ENCODE measurements at regions not wholly inside any gene's neighbourhood (a gene's known extent, or its start where the extent isn't known, plus 50 kb on each side); places are given as distances from the start of the nearest gene placed in this dataset.

DNA sequence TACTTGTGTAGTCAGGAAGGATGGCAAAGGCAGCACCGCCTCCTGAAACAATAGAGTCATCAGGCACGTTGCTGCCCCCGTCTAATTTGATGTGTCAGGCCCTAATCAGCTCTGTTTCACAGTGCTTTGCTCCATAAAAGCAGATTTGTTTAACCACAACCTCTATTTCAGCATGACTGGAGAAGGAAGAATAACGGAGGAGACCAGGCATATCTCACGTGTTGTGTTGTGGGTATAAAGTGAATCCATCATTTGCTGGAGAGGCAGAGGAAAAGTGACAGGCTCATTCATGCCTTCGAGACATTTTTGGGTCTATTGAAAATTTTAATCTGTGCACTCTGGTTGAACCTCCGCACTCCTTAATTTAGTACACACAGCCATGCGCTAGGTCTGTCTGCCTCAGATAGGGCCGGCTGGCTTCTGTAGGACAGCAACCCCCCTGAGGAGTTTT lies 940.4 kb upstream of the SLC10A2 start:
- H3K27me3 ChIP-seq (ENCODE audit: control insufficient read depth, insufficient read depth, low read length): no peaks in the 10 kb centered on the region
- DNase-seq (ENCODE audit: low read depth): no peak
- POLR2A ChIA-PET: no interaction called here
- TF ChIP-seq, protein P1, sequence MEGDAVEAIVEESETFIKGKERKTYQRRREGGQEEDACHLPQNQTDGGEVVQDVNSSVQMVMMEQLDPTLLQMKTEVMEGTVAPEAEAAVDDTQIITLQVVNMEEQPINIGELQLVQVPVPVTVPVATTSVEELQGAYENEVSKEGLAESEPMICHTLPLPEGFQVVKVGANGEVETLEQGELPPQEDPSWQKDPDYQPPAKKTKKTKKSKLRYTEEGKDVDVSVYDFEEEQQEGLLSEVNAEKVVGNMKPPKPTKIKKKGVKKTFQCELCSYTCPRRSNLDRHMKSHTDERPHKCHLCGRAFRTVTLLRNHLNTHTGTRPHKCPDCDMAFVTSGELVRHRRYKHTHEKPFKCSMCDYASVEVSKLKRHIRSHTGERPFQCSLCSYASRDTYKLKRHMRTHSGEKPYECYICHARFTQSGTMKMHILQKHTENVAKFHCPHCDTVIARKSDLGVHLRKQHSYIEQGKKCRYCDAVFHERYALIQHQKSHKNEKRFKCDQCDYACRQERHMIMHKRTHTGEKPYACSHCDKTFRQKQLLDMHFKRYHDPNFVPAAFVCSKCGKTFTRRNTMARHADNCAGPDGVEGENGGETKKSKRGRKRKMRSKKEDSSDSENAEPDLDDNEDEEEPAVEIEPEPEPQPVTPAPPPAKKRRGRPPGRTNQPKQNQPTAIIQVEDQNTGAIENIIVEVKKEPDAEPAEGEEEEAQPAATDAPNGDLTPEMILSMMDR (IDR thresholded peaks at IDR 0.05; ENCODE audit: insufficient read depth, low read depth, low read length): no peak
- no peaks in the 10 kb centered on the region for H3K36me3 ChIP-seq (ENCODE audit: control insufficient read depth, insufficient read depth, low read length)
- CTCF ChIA-PET: no interaction called here
- H3K4me3 ChIP-seq (ENCODE audit: low read depth, low read length): no peak overlapping the region

DNA sequence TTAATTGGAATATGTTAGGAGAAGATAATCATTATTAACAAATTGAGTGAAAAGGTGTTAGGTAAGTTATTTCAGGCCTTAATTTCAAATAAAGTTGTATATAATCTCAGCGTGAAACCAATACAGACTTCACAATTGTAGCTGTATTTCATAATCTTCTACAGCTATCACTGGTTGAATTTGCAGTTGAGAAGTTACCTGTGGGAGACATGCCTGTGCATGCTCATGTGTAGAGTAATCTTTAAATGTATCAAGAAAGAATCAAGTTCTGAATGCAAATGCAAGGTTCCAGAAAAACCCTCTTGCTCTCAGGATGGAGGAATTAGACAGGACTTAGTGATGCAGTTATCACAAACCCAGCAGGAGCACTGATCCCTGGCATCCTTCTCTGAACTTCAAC lies 938.4 kb upstream of the SLC10A2 start:
- ChIA-PET CTCF (interaction anchor here (1.0 kb wide), 1 partner anchor 11 kb away, joined by 3 read pairs; no protein-coding TSS in a partner anchor), POLR2A (no interaction called here)
- Histone ChIP-seq H3K36me3 (ENCODE audit: control insufficient read depth, insufficient read depth, low read length) (no peaks in the 10 kb centered on the region), H3K4me3 (ENCODE audit: low read depth, low read length) (no peak overlapping the region), H3K27me3 (ENCODE audit: control insufficient read depth, insufficient read depth, low read length) (no peaks in the 10 kb centered on the region)
- TF ChIP-seq, protein P1 (IDR thresholded peaks at IDR 0.05; ENCODE audit: insufficient read depth, low read depth, low read length): no peak
- no peak for DNase-seq (ENCODE audit: low read depth)

DNA sequence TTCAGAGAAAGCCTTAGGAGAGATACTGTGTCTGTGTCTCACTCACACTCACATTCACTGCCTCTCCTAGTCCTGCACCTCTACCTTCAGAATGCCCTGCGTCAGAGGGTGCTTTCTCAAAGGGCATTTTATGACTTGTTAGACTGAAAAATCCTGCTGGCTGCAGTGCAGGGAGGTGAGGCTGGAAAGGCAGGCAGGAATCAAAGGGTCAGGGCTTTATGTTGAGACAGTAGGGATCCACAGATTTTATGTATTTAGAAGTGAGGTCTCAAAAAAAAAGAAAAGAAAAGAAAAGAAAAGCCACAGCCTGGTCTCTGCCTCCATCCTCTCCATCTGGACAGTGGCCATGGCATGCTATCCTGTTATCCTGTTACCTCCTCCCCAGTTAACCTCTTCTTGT lies 936.0 kb upstream of the SLC10A2 start:
- Histone ChIP-seq H3K36me3 (ENCODE audit: control insufficient read depth, insufficient read depth, low read length) (no peaks in the 10 kb centered on the region), H3K4me3 (ENCODE audit: low read depth, low read length) (no peak overlapping the region), H3K27me3 (ENCODE audit: control insufficient read depth, insufficient read depth, low read length) (no peaks in the 10 kb centered on the region)
- TF ChIP-seq, protein P1 (IDR thresholded peaks at IDR 0.05; ENCODE audit: insufficient read depth, low read depth, low read length): no peak
- CTCF ChIA-PET: no interaction called here
- POLR2A ChIA-PET: no interaction called here
- DNase-seq (ENCODE audit: low read depth): no peak

DNA sequence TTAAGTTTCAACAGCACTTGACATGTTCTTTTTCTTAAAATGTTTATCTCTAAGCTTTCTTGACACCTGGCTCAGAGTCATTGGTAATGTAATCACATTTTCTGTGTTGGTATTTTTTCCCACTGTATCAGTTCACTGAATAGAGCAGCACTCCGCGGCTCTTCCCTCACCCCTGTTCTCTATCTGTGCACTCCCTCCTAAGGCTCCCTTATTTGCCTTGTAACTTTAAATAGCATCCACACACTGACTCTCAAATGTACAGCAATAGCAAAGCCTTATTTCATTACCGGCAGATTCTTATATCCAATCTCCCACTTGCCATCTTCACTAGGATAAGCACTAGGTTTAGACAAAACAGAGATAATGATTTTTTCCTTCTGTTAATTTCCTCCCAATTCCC lies 935.5 kb upstream of the SLC10A2 start:
- Histone ChIP-seq H3K4me3 (ENCODE audit: low read depth, low read length) (no peak overlapping the region), H3K36me3 (ENCODE audit: control insufficient read depth, insufficient read depth, low read length) (no peaks in the 10 kb centered on the region), H3K27me3 (ENCODE audit: control insufficient read depth, insufficient read depth, low read length) (no peaks in the 10 kb centered on the region)
- TF ChIP-seq, protein P1 (IDR thresholded peaks at IDR 0.05; ENCODE audit: insufficient read depth, low read depth, low read length): no peak
- CTCF ChIA-PET: no interaction called here
- POLR2A ChIA-PET: no interaction called here
- DNase-seq (ENCODE audit: low read depth): no peak

DNA sequence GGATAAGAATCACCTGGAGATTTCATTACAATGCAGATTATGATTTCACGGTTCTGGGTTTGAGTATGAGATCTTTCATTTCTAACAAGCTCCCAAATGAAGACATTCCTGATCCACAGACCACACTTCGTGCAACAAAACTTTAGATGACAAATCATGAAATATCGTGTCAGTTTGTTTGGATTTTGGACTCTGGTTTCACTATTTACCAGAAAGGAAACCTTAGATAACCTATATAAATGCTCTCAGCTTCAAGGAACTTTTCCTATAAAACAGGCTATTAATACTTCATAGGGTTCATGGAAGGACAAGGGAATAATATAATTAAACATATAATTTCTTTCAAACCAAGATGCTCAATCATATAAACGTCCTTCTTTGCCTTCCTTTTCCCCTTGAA lies 930.5 kb upstream of the SLC10A2 start:
- TF ChIP-seq, protein P1 (IDR thresholded peaks at IDR 0.05; ENCODE audit: insufficient read depth, low read depth, low read length): no peak
- Histone ChIP-seq H3K4me3 (ENCODE audit: low read depth, low read length) (no peak overlapping the region), H3K36me3 (ENCODE audit: control insufficient read depth, insufficient read depth, low read length) (no peaks in the 10 kb centered on the region), H3K27me3 (ENCODE audit: control insufficient read depth, insufficient read depth, low read length) (no peaks in the 10 kb centered on the region)
- ChIA-PET POLR2A (no interaction called here), CTCF (no interaction called here)
- no peak for DNase-seq (ENCODE audit: low read depth)

All from BJ (cell line).